ES-I3 (cell line): ENCODE measurements at regions not wholly inside any gene's neighbourhood (a gene's known extent, or its start where the extent isn't known, plus 50 kb on each side); places are given as distances from the start of the nearest gene placed in this dataset.

Experiments
- H3K36me3 ChIP-seq: 2 replicates; pipeline ENCODE4 v1.6.1; 2013; ENCODE audit warnings: mild to moderate bottlenecking, low read length, control low read depth, moderate library complexity; ENCODE audit not compliant: insufficient read depth
- H3K4me1 ChIP-seq: 2 replicates; pipeline ENCODE4 v1.6.1; 2013; ENCODE audit warnings: mild to moderate bottlenecking, control low read depth, low read length; ENCODE audit not compliant: insufficient read depth
- H3K9ac ChIP-seq: 2 replicates; pipeline ENCODE4 v1.6.1; 2013; ENCODE audit warnings: low read depth, mild to moderate bottlenecking, low read length, moderate library complexity
- H3K9me3 ChIP-seq: 2 replicates; pipeline ENCODE4 v1.6.1; 2013; ENCODE audit warnings: mild to moderate bottlenecking, low read length, moderate library complexity; ENCODE audit not compliant: control insufficient read depth, insufficient read depth

- Histone ChIP-seq H3K9me3 (no peaks in the 10 kb centered on the region), H3K9ac (no peak overlapping the region), H3K36me3 (no peaks in the 10 kb centered on the region), H3K4me1 (peaks cover 14% of the 10 kb centered on the region; the same call in 1 of the 2 replicates)
Observed at GRCh38 chr2:59888015-59888414, 665.4 kb downstream of the BCL11A start.

- Histone ChIP-seq H3K4me1 (peaks cover 14% of the 10 kb centered on the region; the same call in 1 of the 2 replicates), H3K36me3 (no peaks in the 10 kb centered on the region), H3K9ac (no peak overlapping the region), H3K9me3 (no peaks in the 10 kb centered on the region)
Observed at GRCh38 chr2:59887366-59887765, 666.1 kb downstream of the BCL11A start.

GRCh38 chr2:59886759-59887158 lies 666.7 kb downstream of the BCL11A start:
- Histone ChIP-seq H3K36me3 (no peaks in the 10 kb centered on the region), H3K9me3 (no peaks in the 10 kb centered on the region), H3K4me1 (peaks cover 14% of the 10 kb centered on the region; the same call in 1 of the 2 replicates), H3K9ac (no peak overlapping the region)

GRCh38 chr2:59885541-59885940 lies 667.9 kb downstream of the BCL11A start:
- Histone ChIP-seq H3K36me3 (no peaks in the 10 kb centered on the region), H3K4me1 (peaks cover 14% of the 10 kb centered on the region; the same call in 1 of the 2 replicates), H3K9me3 (no peaks in the 10 kb centered on the region), H3K9ac (no peak overlapping the region)

GRCh38 chr2:59884166-59884565 lies 669.3 kb downstream of the BCL11A start:
- H3K4me1 ChIP-seq, result peaks cover 14% of the 10 kb centered on the region; the same call in 1 of the 2 replicates
- H3K9ac ChIP-seq, result no peak overlapping the region
- H3K36me3 ChIP-seq, result no peaks in the 10 kb centered on the region
- no peaks in the 10 kb centered on the region for H3K9me3 ChIP-seq

GRCh38 chr2:59882822-59883221 lies 670.6 kb downstream of the BCL11A start:
- H3K36me3 ChIP-seq, result no peaks in the 10 kb centered on the region
- no peak overlapping the region for H3K9ac ChIP-seq
- 0 out of 2 replicates have a peak, but pooled peaks cover 8% of the 10 kb centered on the region for H3K4me1 ChIP-seq
- H3K9me3 ChIP-seq, result no peaks in the 10 kb centered on the region

GRCh38 chr2:59882279-59882678 lies 671.2 kb downstream of the BCL11A start:
- 0 out of 2 replicates have a peak, but pooled peaks cover 8% of the 10 kb centered on the region for H3K4me1 ChIP-seq
- no peak overlapping the region for H3K9ac ChIP-seq
- no peaks in the 10 kb centered on the region for H3K36me3 ChIP-seq
- no peaks in the 10 kb centered on the region for H3K9me3 ChIP-seq

- no peaks in the 10 kb centered on the region for H3K9me3 ChIP-seq
- H3K9ac ChIP-seq, result no peak overlapping the region
- 0 out of 2 replicates have a peak, but pooled peaks cover 8% of the 10 kb centered on the region for H3K4me1 ChIP-seq
- no peaks in the 10 kb centered on the region for H3K36me3 ChIP-seq
Observed at GRCh38 chr2:59881218-59881617, 672.2 kb downstream of the BCL11A start.

- no peaks in the 10 kb centered on the region for H3K9me3 ChIP-seq
- no peaks in the 10 kb centered on the region for H3K36me3 ChIP-seq
- no peak overlapping the region for H3K9ac ChIP-seq
- H3K4me1 ChIP-seq, result no peaks in the 10 kb centered on the region
Observed at GRCh38 chr2:59879700-59880131, 673.7 kb downstream of the BCL11A start.

- Histone ChIP-seq H3K9me3 (no peaks in the 10 kb centered on the region), H3K4me1 (no peaks in the 10 kb centered on the region), H3K9ac (no peak overlapping the region)
Observed at GRCh38 chr2:59875836-59876235, 677.6 kb downstream of the BCL11A start.

GRCh38 chr2:59874971-59875755 lies 678.3 kb downstream of the BCL11A start:
- no peaks in the 10 kb centered on the region for H3K4me1 ChIP-seq
- no peak overlapping the region for H3K9ac ChIP-seq
- no peaks in the 10 kb centered on the region for H3K9me3 ChIP-seq
- H3K36me3 ChIP-seq, result no peaks in the 10 kb centered on the region

More at GRCh38 chr2:59875836-59876235, 677.6 kb downstream of the BCL11A start:
- H3K36me3 ChIP-seq, result no peaks in the 10 kb centered on the region

- Histone ChIP-seq H3K4me1 (no peaks in the 10 kb centered on the region), H3K9ac (no peak overlapping the region), H3K36me3 (no peaks in the 10 kb centered on the region), H3K9me3 (no peaks in the 10 kb centered on the region)
Observed at GRCh38 chr2:59874361-59874760, 679.1 kb downstream of the BCL11A start.

GRCh38 chr2:59871830-59872229 lies 681.6 kb downstream of the BCL11A start:
- Histone ChIP-seq H3K36me3 (no peaks in the 10 kb centered on the region), H3K9me3 (no peaks in the 10 kb centered on the region)

GRCh38 chr2:59868981-59869380 lies 684.5 kb downstream of the BCL11A start:
- Histone ChIP-seq H3K4me1 (no peaks in the 10 kb centered on the region), H3K9ac (no peak overlapping the region), H3K36me3 (no peaks in the 10 kb centered on the region), H3K9me3 (no peaks in the 10 kb centered on the region)

More at GRCh38 chr2:59871830-59872229, 681.6 kb downstream of the BCL11A start:
- no peak overlapping the region for H3K9ac ChIP-seq
- H3K4me1 ChIP-seq, result no peaks in the 10 kb centered on the region

- H3K9me3 ChIP-seq, result 0 out of 2 replicates have a peak, but pooled peaks cover 3% of the 10 kb centered on the region
- no peaks in the 10 kb centered on the region for H3K36me3 ChIP-seq
- no peaks in the 10 kb centered on the region for H3K4me1 ChIP-seq
- H3K9ac ChIP-seq, result no peak overlapping the region
Observed at GRCh38 chr2:59866436-59866835, 687.0 kb downstream of the BCL11A start.
